WTC11 (cell line): ENCODE measurements at regions not wholly inside any gene's neighbourhood (a gene's known extent, or its start where the extent isn't known, plus 50 kb on each side); places are given as distances from the start of the nearest gene placed in this dataset.

ENCODE experiments used
- ATAC-seq: fragments of 200-7000 bp; cut with Tn5 transposase; 2 replicates; pipeline ENCODE4 v1.10.0; 2021; ENCODE audit warnings: mild to moderate bottlenecking, moderate library complexity
- CTCF ChIA-PET: fragments of 300-600 bp; sonication (Branson Sonifier 250); formaldehyde crosslinking; loops from one replicate; lab custom pipeline; 2021; ENCODE audit warnings: antibody characterized with exemption; lab: Charles Lee
- POLR2A ChIA-PET: fragments of 350-600 bp; sonication (Branson Sonifier 250); formaldehyde crosslinking; loops from one replicate; lab custom pipeline; 2021; ENCODE audit warnings: antibody characterized with exemption; lab: Charles Lee
- DNase-seq: peaks from one replicate; pipeline ENCODE4 v3.0.0; 2021; ENCODE audit warnings: low spot score
- H3K27ac Mint-ChIP-seq: 2 replicates; pipeline ENCODE4 v1.8.0; 2021; ENCODE audit warnings: mixed read lengths
- H3K27me3 Mint-ChIP-seq: 2 replicates; pipeline ENCODE4 v1.8.0; 2021; ENCODE audit warnings: low read depth, mild to moderate bottlenecking, moderate library complexity, mixed read lengths
- H3K36me3 Mint-ChIP-seq: 2 replicates; pipeline ENCODE4 v1.8.0; 2021; ENCODE audit warnings: mixed read lengths
- H3K4me1 Mint-ChIP-seq: 2 replicates; pipeline ENCODE4 v1.8.0; 2022; ENCODE audit warnings: mixed read lengths
- H3K4me3 Mint-ChIP-seq: 2 replicates; pipeline ENCODE4 v1.8.0; 2021; ENCODE audit warnings: mild to moderate bottlenecking, moderate library complexity, mixed read lengths
- H3K9me3 Mint-ChIP-seq: 2 replicates; pipeline ENCODE4 v1.8.0; 2021; ENCODE audit warnings: mixed read lengths
- CBFB ChIP-seq: sonication (generic); formaldehyde crosslinking; IDR thresholded peaks from 2 replicates; pipeline ENCODE4 v1.8.1; 2022; ENCODE audit warnings: mild to moderate bottlenecking, low read depth, missing genetic modification reagents
- JUN ChIP-seq: sonication (generic); formaldehyde crosslinking; IDR thresholded peaks from 2 replicates; pipeline ENCODE4 v1.8.0; 2023; ENCODE audit warnings: mild to moderate bottlenecking, missing genetic modification reagents
- NFE2L1 ChIP-seq: sonication (generic); formaldehyde crosslinking; IDR thresholded peaks from 2 replicates; pipeline ENCODE4 v1.8.1; 2023; ENCODE audit warnings: missing genetic modification reagents
- RORB ChIP-seq: fragments of 250-450 bp; sonication (Bioruptor Pico); IDR thresholded peaks from 2 replicates; pipeline ENCODE4 v1.9.0; 2021; ENCODE audit warnings: mild to moderate bottlenecking
- SMAD4 ChIP-seq: sonication (generic); formaldehyde crosslinking; IDR thresholded peaks from 2 replicates; pipeline ENCODE4 v1.8.0; 2022; ENCODE audit warnings: mild to moderate bottlenecking, missing genetic modification reagents
- TCF7 ChIP-seq: sonication (generic); formaldehyde crosslinking; IDR thresholded peaks from 2 replicates; pipeline ENCODE4 v1.8.0; 2022; ENCODE audit warnings: mild to moderate bottlenecking, low read depth, missing genetic modification reagents, moderate library complexity
- ZNF138 ChIP-seq: sonication (generic); formaldehyde crosslinking; conservative IDR thresholded peaks from 2 replicates; pipeline ENCODE4 v1.8.1; 2022; ENCODE audit warnings: mild to moderate bottlenecking, moderate library complexity, missing genetic modification reagents
- ZNF232 ChIP-seq: sonication (generic); formaldehyde crosslinking; IDR thresholded peaks from 2 replicates; pipeline ENCODE4 v1.8.0; 2022; ENCODE audit warnings: mild to moderate bottlenecking, missing genetic modification reagents
- ZNF671 ChIP-seq: fragments of 250-450 bp; sonication (Bioruptor Pico); IDR thresholded peaks from 2 replicates; pipeline ENCODE4 v1.8.0; 2021; ENCODE audit warnings: mild to moderate bottlenecking
- TF ChIP-seq, protein P1 (sequence below): sonication (generic); formaldehyde crosslinking; IDR thresholded peaks from 2 replicates; pipeline ENCODE4 v1.8.0; 2022; ENCODE audit warnings: missing genetic modification reagents
- TF ChIP-seq, protein P2 (sequence below): sonication (generic); formaldehyde crosslinking; IDR thresholded peaks from 2 replicates; pipeline ENCODE4 v1.8.0; 2023; ENCODE audit warnings: mild to moderate bottlenecking, missing genetic modification reagents
- TF ChIP-seq, protein P3 (sequence below): sonication (generic); formaldehyde crosslinking; IDR thresholded peaks from 2 replicates; pipeline ENCODE4 v1.8.1; 2022; ENCODE audit warnings: low read depth, missing genetic modification reagents, borderline replicate concordance
- TF ChIP-seq, protein P4 (sequence below): sonication (generic); formaldehyde crosslinking; conservative IDR thresholded peaks from 2 replicates; pipeline ENCODE4 v1.8.1; 2022; ENCODE audit warnings: mild to moderate bottlenecking, missing genetic modification reagents
- TF ChIP-seq, protein P5 (sequence below): sonication (generic); formaldehyde crosslinking; IDR thresholded peaks from 2 replicates; pipeline ENCODE4 v1.8.1; 2022; ENCODE audit warnings: mild to moderate bottlenecking, missing genetic modification reagents, moderate library complexity, borderline replicate concordance
- TF ChIP-seq, protein P6 (sequence below): sonication (generic); formaldehyde crosslinking; IDR thresholded peaks from 2 replicates; pipeline ENCODE4 v1.8.0; 2023; ENCODE audit warnings: missing genetic modification reagents
- TF ChIP-seq, protein P7 (sequence below): sonication (generic); formaldehyde crosslinking; IDR thresholded peaks from 2 replicates; pipeline ENCODE4 v1.8.1; 2023; ENCODE audit warnings: mild to moderate bottlenecking, missing genetic modification reagents, moderate library complexity
- TF ChIP-seq, protein P8 (sequence below): sonication (generic); formaldehyde crosslinking; IDR thresholded peaks from 2 replicates; pipeline ENCODE4 v1.8.0; 2022; ENCODE audit warnings: mild to moderate bottlenecking, missing genetic modification reagents
- TF ChIP-seq, protein P9 (sequence below): fragments of 250-450 bp; sonication (Bioruptor Pico); IDR thresholded peaks from 2 replicates; pipeline ENCODE4 v1.9.0; 2021; ENCODE audit warnings: moderate library complexity, mild to moderate bottlenecking, inconsistent platforms, borderline replicate concordance

DNA sequence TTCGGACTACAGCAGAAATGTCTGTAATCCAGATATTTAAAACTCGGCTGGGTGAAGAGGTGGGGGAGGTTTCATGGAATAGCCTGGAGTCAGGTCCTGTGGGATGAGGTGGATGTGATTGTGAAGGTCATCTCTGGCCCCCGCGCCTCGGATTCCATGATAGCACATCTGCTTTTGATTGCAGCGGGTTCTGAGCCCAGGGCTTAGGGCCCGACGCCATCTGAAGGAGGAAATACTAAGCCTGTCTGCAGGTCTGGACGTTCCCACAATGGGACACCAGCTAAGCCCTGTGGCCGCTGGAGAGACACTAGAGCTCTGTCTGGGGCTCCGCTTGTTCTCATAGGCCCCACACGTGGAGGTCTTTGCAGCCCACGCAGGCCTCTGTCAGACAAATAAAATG lies 328.7 kb downstream of the CXCL12 start:
- ChIA-PET CTCF (no interaction called here), POLR2A (no interaction called here)
- Mint-ChIP-seq H3K27me3 (peaks cover 2% of the 10 kb centered on the region; the same call in 1 of the 2 replicates), H3K4me1 (peaks cover 17% of the 10 kb centered on the region), H3K4me3 (no peak overlapping the region), H3K27ac (no peak overlapping the region), H3K9me3 (peaks cover 7% of the 10 kb centered on the region; the same call in 1 of the 2 replicates), H3K36me3 (no peaks in the 10 kb centered on the region)
- no peak for ATAC-seq
- DNase-seq, result no peak
- TF ChIP-seq, protein P1, sequence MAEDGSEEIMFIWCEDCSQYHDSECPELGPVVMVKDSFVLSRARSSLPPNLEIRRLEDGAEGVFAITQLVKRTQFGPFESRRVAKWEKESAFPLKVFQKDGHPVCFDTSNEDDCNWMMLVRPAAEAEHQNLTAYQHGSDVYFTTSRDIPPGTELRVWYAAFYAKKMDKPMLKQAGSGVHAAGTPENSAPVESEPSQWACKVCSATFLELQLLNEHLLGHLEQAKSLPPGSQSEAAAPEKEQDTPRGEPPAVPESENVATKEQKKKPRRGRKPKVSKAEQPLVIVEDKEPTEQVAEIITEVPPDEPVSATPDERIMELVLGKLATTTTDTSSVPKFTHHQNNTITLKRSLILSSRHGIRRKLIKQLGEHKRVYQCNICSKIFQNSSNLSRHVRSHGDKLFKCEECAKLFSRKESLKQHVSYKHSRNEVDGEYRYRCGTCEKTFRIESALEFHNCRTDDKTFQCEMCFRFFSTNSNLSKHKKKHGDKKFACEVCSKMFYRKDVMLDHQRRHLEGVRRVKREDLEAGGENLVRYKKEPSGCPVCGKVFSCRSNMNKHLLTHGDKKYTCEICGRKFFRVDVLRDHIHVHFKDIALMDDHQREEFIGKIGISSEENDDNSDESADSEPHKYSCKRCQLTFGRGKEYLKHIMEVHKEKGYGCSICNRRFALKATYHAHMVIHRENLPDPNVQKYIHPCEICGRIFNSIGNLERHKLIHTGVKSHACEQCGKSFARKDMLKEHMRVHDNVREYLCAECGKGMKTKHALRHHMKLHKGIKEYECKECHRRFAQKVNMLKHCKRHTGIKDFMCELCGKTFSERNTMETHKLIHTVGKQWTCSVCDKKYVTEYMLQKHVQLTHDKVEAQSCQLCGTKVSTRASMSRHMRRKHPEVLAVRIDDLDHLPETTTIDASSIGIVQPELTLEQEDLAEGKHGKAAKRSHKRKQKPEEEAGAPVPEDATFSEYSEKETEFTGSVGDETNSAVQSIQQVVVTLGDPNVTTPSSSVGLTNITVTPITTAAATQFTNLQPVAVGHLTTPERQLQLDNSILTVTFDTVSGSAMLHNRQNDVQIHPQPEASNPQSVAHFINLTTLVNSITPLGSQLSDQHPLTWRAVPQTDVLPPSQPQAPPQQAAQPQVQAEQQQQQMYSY (CRISPR knock-in tag), result no peak
- no peak for TF ChIP-seq RORB (CRISPR knock-in tag)
- TF ChIP-seq, protein P2, sequence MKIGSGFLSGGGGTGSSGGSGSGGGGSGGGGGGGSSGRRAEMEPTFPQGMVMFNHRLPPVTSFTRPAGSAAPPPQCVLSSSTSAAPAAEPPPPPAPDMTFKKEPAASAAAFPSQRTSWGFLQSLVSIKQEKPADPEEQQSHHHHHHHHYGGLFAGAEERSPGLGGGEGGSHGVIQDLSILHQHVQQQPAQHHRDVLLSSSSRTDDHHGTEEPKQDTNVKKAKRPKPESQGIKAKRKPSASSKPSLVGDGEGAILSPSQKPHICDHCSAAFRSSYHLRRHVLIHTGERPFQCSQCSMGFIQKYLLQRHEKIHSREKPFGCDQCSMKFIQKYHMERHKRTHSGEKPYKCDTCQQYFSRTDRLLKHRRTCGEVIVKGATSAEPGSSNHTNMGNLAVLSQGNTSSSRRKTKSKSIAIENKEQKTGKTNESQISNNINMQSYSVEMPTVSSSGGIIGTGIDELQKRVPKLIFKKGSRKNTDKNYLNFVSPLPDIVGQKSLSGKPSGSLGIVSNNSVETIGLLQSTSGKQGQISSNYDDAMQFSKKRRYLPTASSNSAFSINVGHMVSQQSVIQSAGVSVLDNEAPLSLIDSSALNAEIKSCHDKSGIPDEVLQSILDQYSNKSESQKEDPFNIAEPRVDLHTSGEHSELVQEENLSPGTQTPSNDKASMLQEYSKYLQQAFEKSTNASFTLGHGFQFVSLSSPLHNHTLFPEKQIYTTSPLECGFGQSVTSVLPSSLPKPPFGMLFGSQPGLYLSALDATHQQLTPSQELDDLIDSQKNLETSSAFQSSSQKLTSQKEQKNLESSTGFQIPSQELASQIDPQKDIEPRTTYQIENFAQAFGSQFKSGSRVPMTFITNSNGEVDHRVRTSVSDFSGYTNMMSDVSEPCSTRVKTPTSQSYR, result no peak
- TF ChIP-seq ZNF671 (CRISPR knock-in tag), result no peak
- TF ChIP-seq CBFB (CRISPR knock-in tag), result no peak
- TF ChIP-seq, protein P3, sequence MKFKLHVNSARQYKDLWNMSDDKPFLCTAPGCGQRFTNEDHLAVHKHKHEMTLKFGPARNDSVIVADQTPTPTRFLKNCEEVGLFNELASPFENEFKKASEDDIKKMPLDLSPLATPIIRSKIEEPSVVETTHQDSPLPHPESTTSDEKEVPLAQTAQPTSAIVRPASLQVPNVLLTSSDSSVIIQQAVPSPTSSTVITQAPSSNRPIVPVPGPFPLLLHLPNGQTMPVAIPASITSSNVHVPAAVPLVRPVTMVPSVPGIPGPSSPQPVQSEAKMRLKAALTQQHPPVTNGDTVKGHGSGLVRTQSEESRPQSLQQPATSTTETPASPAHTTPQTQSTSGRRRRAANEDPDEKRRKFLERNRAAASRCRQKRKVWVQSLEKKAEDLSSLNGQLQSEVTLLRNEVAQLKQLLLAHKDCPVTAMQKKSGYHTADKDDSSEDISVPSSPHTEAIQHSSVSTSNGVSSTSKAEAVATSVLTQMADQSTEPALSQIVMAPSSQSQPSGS, result no peak
- TF ChIP-seq, protein P4, sequence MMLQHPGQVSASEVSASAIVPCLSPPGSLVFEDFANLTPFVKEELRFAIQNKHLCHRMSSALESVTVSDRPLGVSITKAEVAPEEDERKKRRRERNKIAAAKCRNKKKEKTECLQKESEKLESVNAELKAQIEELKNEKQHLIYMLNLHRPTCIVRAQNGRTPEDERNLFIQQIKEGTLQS (CRISPR knock-in tag), result no peak
- no peak for TF ChIP-seq SMAD4 (CRISPR knock-in tag)
- TF ChIP-seq, protein P5, sequence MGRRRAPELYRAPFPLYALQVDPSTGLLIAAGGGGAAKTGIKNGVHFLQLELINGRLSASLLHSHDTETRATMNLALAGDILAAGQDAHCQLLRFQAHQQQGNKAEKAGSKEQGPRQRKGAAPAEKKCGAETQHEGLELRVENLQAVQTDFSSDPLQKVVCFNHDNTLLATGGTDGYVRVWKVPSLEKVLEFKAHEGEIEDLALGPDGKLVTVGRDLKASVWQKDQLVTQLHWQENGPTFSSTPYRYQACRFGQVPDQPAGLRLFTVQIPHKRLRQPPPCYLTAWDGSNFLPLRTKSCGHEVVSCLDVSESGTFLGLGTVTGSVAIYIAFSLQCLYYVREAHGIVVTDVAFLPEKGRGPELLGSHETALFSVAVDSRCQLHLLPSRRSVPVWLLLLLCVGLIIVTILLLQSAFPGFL (CRISPR knock-in tag), result no peak
- TF ChIP-seq, all 79 proteins: peak for 0

DNA sequence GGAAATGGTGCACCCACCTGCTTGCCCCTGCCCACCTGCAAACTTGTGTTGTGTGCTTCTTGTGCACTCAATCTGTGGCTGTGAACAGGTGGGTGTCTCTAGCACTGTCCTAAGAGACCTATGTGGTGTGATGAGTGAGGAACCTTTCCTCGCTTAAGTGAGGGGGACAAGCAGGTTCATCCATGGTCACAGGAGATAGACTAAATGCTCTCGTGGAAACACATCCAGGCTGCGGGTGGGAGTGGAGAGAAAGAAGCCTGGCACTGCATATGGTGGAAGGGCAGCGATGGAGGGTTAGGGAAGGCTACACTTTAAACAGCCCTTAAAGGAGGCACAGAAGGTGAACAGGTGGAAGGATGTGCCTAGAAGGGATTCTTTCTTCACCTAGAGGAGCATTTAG lies 330.9 kb downstream of the CXCL12 start:
- H3K9me3 Mint-ChIP-seq, result peaks cover 7% of the 10 kb centered on the region; the same call in 1 of the 2 replicates
- no peak for ATAC-seq
- H3K36me3 Mint-ChIP-seq, result no peaks in the 10 kb centered on the region
- H3K27ac Mint-ChIP-seq, result no peak overlapping the region
- no peak for DNase-seq
- CTCF ChIA-PET, result no interaction called here
- H3K4me1 Mint-ChIP-seq, result peaks cover 11% of the 10 kb centered on the region
- H3K27me3 Mint-ChIP-seq, result no peaks in the 10 kb centered on the region
- POLR2A ChIA-PET, result no interaction called here
- no peak overlapping the region for H3K4me3 Mint-ChIP-seq
- no peak for TF ChIP-seq JUN (CRISPR knock-in tag)
- TF ChIP-seq, protein P6, sequence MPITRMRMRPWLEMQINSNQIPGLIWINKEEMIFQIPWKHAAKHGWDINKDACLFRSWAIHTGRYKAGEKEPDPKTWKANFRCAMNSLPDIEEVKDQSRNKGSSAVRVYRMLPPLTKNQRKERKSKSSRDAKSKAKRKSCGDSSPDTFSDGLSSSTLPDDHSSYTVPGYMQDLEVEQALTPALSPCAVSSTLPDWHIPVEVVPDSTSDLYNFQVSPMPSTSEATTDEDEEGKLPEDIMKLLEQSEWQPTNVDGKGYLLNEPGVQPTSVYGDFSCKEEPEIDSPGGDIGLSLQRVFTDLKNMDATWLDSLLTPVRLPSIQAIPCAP (CRISPR knock-in tag), result no peak
- TF ChIP-seq, protein P7, sequence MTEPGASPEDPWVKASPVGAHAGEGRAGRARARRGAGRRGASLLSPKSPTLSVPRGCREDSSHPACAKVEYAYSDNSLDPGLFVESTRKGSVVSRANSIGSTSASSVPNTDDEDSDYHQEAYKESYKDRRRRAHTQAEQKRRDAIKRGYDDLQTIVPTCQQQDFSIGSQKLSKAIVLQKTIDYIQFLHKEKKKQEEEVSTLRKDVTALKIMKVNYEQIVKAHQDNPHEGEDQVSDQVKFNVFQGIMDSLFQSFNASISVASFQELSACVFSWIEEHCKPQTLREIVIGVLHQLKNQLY, result no peak
- no peak for TF ChIP-seq NFE2L1
- TF ChIP-seq, protein P3, result no peak
- no peak for TF ChIP-seq ZNF138 (CRISPR knock-in tag)
- TF ChIP-seq, protein P8, sequence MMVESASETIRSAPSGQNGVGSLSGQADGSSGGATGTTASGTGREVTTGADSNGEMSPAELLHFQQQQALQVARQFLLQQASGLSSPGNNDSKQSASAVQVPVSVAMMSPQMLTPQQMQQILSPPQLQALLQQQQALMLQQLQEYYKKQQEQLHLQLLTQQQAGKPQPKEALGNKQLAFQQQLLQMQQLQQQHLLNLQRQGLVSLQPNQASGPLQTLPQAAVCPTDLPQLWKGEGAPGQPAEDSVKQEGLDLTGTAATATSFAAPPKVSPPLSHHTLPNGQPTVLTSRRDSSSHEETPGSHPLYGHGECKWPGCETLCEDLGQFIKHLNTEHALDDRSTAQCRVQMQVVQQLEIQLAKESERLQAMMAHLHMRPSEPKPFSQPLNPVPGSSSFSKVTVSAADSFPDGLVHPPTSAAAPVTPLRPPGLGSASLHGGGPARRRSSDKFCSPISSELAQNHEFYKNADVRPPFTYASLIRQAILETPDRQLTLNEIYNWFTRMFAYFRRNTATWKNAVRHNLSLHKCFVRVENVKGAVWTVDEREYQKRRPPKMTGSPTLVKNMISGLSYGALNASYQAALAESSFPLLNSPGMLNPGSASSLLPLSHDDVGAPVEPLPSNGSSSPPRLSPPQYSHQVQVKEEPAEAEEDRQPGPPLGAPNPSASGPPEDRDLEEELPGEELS (CRISPR knock-in tag), result no peak
- no peak for TF ChIP-seq TCF7
- TF ChIP-seq, protein P9, sequence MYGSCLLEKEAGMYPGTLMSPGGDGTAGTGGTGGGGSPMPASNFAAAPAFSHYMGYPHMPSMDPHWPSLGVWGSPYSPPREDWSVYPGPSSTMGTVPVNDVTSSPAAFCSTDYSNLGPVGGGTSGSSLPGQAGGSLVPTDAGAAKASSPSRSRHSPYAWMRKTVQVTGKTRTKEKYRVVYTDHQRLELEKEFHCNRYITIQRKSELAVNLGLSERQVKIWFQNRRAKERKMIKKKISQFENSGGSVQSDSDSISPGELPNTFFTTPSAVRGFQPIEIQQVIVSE (CRISPR knock-in tag), result no peak
- TF ChIP-seq RORB (CRISPR knock-in tag), result no peak
- TF ChIP-seq ZNF232 (CRISPR knock-in tag), result no peak
